Activated naive CD8-positive, alpha-beta T cell treated with anti-CD3 and anti-CD28 coated beads, Interleukin-2, amount 50 U/mL, for 16 hours (primary cell): ENCODE measurements at regions not wholly inside any gene's neighbourhood (a gene's known extent, or its start where the extent isn't known, plus 50 kb on each side); places are given as distances from the start of the nearest gene placed in this dataset.

Experiments used
- DNase-seq: peaks from one replicate; pipeline ENCODE4 v3.0.0-alpha.2; 2020; ENCODE audit warnings: low read depth, low spot score

- DNase-seq, result no peak
Observed at GRCh38 chr5:40414922-40415321, 264.8 kb upstream of the PTGER4 start.

GRCh38 chr5:40413743-40414142 is 266.0 kb upstream of the PTGER4 start:
- no peak for DNase-seq

DNA sequence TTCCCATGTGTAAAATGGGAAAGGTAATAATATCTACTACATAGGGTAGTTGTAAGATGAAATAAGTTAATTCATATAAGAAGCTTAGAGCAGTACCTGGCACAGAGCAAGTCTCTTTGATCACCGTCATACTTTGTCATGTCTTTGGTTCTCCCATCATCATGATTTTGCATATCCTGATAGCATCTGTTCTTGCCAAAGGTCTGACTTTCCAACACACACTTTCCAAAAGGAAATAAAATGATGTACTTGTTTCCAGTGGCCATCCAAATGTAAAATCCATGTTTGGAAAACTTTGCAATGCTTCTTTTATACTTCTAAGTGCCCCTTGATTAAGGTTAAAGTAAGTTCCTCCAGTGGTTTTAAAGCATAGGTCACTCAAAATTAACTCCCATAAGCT is 266.9 kb upstream of the PTGER4 start:
- DNase-seq, result no peak

DNA sequence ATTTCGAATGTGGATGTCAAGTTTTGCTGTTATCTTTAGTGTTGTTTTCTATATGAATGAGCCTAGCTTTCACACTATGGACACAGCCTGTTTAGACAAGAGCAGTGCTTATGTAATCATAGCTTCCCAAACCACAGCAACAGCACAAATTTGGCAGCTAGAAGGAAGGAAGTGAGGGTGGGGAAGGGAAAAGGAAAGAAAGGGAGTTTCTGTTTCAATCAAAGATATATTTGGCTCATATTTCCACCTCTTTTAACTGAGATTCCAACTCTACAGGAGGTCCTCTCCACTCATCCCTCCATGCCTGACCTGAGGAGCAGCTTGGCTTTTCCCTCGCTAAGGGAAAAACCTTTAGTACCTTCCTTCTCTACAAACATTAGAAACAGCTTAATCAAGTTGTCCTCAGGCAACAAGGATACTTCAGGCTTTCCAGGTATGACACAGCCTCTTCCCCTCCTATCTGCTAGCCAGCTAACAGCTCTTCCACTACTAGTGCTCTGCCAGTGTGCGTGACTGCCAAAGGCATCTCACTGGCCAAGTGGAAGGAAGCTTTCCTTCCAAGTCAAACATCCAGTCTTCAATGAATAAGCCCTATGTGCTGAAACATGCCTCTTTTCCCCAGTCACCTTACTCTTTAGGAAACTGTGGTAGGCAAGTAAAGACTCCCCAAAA is 268.6 kb upstream of the PTGER4 start:
- no peak for DNase-seq

- DNase-seq, result peak; percentile 18
Observed at GRCh38 chr5:40410231-40410861, 269.4 kb upstream of the PTGER4 start.

DNA sequence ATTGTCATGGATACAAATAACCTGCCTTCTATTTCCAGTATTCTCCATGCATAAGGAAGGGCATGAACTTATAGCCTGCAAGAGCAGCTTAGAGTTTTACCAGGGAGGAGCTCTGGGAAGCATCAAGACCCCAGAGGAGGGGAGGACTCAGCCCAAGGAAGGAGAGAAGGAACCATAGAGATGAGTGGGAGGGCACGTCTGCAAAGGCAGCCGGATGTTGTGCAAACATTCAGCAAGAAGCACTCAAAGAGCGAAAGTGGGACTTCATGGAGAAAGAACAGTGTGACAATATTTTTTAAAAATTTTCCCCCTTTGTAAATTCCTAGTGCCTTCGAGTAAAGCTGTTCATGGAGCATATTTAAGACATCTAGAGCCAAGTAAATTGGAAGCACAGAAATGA is 270.1 kb upstream of the PTGER4 start:
- no peak for DNase-seq

DNA sequence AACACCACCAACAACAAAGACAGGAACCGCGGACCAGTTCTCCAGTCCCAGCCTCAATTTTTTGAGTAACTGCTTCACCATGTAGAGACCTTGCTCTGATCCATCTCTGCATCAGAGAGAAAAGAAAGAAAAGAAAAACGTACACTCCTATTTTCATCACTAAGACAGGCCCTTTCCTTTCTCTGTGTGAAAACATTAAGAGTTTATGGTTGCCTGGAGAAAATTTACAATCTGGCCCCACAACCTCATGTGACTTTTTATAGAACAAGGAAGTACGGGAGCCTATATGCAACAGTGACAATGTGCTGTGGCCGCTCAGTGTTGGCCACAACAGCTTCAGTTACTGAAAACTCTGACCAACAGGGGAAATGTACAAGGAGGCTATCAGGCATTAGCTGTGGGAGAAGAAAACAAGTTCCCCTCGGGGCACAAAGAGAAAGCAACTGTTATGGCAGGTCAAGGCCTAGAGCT is 272.9 kb upstream of the PTGER4 start:
- no peak for DNase-seq

- DNase-seq, result no peak
Observed at GRCh38 chr5:40405996-40406740, 273.5 kb upstream of the PTGER4 start.

- DNase-seq, result no peak
Observed at GRCh38 chr5:40405230-40405629, 274.5 kb upstream of the PTGER4 start.

- DNase-seq, result no peak
Observed at GRCh38 chr5:40404613-40405012, 275.1 kb upstream of the PTGER4 start.

DNA sequence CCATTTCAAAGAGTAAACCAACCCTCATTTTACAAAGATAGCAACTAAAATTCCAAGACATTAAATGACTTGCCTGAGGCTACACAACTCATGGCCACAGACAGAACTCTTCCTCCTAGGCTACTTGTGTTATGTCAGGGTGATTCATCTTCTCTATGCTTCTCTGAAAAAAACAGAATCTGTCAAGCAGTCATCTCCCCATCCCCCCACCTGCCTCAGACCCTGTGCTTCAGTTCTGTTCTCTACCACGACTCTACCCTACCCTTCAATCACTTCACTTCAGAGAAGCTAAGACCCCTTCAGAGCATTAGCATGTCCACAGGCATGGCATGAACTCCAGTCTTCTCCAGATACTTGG is 277.7 kb upstream of the PTGER4 start:
- DNase-seq, result no peak

DNA sequence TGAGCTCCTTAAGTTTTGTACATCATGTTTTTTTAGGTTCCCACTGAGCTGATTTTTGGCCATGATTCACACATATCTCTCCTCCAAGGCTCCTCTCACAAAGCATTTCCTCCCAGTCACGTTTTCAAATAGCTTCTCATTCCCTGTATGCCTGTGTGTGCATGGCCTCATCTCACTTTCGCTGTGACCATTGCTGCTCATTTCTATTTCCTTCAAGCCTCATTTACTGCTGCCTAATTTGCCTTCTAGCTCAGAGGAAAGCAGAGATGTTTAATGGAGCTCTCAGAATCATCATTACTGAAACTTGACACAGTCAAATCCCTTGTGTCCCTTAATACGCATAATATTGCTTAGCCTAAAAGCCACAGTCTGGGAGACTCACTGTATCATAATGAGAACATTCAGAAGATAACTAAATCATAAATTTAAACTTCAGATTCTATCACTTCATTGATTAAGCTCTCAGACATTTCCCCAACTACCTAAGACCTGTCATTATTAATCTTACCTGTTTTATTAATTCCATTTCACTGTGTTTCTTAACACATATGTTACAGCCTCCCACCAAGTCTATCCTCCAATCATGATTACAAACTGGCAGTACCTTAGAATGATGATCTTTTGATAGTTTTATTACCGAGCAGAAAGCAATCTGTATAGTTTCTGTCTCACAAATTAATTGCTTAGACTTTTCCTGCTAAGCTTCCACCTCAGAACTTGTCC is 278.3 kb upstream of the PTGER4 start:
- no peak for DNase-seq

DNA sequence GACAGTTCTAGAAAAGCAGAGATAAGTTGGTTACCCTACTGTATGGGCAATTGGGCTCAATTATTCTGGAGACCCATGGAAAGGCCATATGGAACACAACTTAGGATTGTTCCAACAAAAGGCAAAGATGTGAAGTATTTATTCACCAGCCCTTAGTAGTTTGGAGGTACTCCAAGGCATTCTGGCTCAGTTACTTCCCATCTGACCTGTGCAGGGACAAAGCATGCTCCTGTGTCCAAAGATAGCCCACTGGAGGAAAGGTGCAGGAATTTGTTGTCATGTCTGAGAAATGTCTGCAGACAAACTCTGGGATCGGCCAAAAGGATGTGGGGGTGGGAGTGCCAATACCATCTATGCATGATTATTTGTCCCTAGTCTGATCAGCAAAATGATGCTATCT is 279.5 kb upstream of the PTGER4 start:
- DNase-seq, result no peak

DNA sequence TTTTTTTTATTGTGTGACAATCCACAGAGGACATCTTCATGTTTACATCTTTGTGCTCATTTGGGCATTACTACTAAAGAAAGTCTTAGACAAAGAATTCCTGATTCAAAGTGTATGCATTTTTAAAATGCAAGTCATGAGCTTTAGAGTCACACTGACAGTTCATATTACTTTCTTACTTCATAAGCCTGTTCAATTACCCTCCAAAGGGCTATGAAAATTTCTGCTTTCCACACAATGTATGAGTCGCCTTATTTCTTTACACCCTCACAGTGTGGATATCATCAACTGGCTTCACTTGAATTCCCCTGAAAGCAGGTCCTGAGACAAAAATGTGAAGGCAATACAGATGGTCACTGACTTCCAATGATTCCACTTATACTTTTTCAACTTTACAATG is 280.4 kb upstream of the PTGER4 start:
- no peak for DNase-seq

DNA sequence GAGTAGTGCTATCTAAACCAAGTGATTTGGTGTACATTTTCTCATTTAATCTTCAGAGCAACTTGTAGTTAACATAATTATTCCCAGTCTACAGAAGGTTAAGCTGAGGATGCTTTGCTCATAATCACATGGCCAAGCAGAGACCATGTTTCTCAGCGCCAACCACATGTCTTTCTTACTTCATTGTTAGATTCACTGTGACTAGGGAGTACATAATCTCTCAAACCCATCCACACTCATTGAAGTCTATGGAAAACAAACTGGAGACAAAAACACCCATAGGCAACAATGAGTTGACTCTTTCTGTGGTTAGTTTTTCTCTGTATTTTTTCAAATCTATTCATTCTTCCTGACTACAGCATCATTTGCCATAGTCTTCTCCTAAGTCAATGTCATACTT is 281.7 kb upstream of the PTGER4 start:
- DNase-seq, result no peak

DNA sequence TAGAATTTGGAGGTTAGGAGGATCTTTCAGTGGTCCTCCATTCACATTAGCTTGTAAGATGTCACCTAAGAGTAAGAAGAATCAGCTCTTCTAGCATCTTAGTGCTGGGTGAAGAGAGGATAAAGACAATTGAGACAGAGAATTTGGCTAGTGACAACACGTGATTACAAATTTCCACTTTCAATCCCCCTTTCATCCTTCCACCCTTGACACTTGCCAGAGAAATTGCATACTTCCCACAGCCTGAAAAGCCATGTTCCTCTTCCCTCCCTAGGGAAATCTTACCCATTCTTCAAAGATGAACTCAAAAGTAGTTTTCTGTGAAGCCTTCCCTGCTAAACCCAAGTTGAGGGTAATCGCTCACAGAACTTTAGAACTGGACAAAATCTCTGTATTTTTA is 282.6 kb upstream of the PTGER4 start:
- DNase-seq, result no peak

DNA sequence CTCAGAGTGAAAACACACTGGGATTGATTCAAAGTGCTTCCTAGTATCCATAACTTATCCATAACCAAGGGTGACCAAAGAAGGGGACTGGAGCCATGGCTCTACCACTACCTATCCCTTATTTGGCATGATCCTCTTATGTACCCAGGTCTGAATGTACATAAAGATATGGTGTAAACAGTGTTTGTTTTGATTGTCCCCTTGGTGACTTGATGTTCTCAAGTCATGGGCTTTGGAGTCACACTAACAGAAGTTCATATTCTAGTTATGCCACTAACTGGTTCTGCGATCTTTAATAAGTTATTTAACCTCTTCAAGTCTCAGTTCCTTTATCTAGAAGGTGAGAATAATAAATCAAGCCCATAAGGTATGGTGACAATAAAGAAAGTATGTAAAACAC is 283.4 kb upstream of the PTGER4 start:
- no peak for DNase-seq

- no peak for DNase-seq
Observed at GRCh38 chr5:40395251-40395650, 284.5 kb upstream of the PTGER4 start.

DNA sequence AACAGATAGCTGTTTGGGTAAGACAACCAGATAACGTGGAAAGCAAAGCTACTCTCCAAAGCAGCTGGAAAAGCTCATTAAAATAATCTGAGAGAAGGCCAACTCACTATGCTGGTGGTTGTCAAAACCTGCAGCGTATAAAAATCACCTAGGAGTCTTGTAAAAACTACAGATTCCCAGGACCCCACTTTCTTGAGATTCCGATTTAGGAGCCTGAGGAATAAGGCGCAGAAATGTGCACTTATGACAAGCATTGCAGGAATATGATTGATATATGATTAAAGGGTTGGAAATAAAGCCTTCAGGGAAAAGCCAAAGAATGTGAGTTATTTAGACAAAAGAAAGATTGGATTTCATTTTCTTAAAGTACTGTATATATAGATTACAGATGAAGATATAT is 285.0 kb upstream of the PTGER4 start:
- no peak for DNase-seq

DNA sequence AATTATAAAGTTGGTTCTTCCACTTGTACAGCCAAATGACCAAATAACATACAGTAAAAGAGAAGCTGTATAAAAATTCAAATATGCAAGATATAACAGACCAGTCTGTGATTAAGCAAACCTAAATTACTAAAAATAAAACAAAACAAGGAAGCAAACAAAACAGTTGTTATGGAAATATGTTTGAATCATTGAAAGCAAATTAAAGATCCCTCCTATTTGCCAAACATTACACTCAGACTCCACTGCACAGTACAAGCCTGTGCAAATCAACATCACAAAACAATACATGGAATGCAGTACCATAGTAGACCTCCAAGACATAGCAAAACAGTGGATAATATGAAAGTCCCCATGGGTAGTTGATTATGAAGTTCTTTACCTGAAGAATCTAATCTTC is 288.1 kb upstream of the PTGER4 start:
- no peak for DNase-seq

- DNase-seq, result no peak
Observed at GRCh38 chr5:40390281-40391149, 289.2 kb upstream of the PTGER4 start.
